GM12878 (cell line): ENCODE measurements at regions not wholly inside any gene's neighbourhood (a gene's known extent, or its start where the extent isn't known, plus 50 kb on each side); places are given as distances from the start of the nearest gene placed in this dataset.

Experiments used
- ATAC-seq: fragments of 200-7000 bp; cut with Tn5 transposase; 3 replicates; pipeline ENCODE4 v1.9.1; 2020; ENCODE audit warnings: mild to moderate bottlenecking, moderate library complexity
- BruUV-seq: library from RNA; stranded (reverse); fragments of 400-500 nt; replicated peaks from 2 replicates; lab custom pipeline; 2021; lab: Mats Ljungman, UMichigan
- CTCF ChIA-PET: fragments of 300-600 bp; sonication (Branson Sonifier 250); formaldehyde crosslinking; extraction: SDS; loops from one replicate; lab custom pipeline; 2021; ENCODE audit warnings: inconsistent platforms; lab: Yijun Ruan, JAX
- POLR2A ChIA-PET: fragments of 350-600 bp; formaldehyde crosslinking; extraction: SDS; loops from one replicate; lab custom pipeline; 2021; ENCODE audit warnings: inconsistent platforms; lab: Charles Lee
- RAD21 ChIA-PET: fragments of 300-600 bp; sonication (Branson Sonifier 250); formaldehyde crosslinking; loops from one replicate; lab custom pipeline; 2023; ENCODE audit warnings: antibody characterized with exemption; ENCODE audit not compliant: unreplicated experiment; lab: Charles Lee
- SMC1A ChIA-PET: fragments of 300-600 bp; sonication (Branson Sonifier 250); formaldehyde crosslinking; loops from one replicate; lab custom pipeline; 2023; ENCODE audit not compliant: unreplicated experiment, uncharacterized antibody; lab: Charles Lee
- DNase-seq: peaks from one replicate; pipeline ENCODE4 v3.0.0-alpha.2; 2011; ENCODE audit warnings: low read depth, low spot score
- FAIRE-seq: peaks from 3 replicates; lab custom pipeline; 2011; peaks lifted over from hg19 to GRCh38; lab: Jason Lieb, UNC
- H2AFZ ChIP-seq: 2 replicates; pipeline ENCODE4 v1.6.0; 2011; ENCODE audit warnings: low read depth, low read length, control low read depth; ENCODE audit not compliant: control insufficient read depth
- H3K27ac ChIP-seq: 2 replicates; pipeline ENCODE4 v1.5.1; 2011; ENCODE audit warnings: control low read depth; ENCODE audit not compliant: control insufficient read depth, insufficient read depth
- H3K27me3 ChIP-seq, 2 experiments: replicated peaks in 1 of 2; 2 replicates each; pipeline versions ENCODE4 v1.6.0 to v1.6.1; 2011; ENCODE audit warnings: low read length in 1 of 2; ENCODE audit not compliant: control insufficient read depth in 2 of 2, insufficient read depth in 2 of 2
- H3K36me3 ChIP-seq, 2 experiments: 2 replicates each; pipeline ENCODE4 v1.5.1; 2011; ENCODE audit warnings: low read length in 1 of 2; ENCODE audit not compliant: control insufficient read depth in 2 of 2, insufficient read depth in 2 of 2
- H3K4me1 ChIP-seq: 2 replicates; pipeline ENCODE4 v1.6.1; 2011; ENCODE audit warnings: mild to moderate bottlenecking, low read length, moderate library complexity, mixed read lengths; ENCODE audit not compliant: control insufficient read depth, insufficient read depth
- H3K4me2 ChIP-seq: 2 replicates; pipeline ENCODE4 v1.6.0; 2011; ENCODE audit warnings: control low read depth; ENCODE audit not compliant: control insufficient read depth, insufficient read depth
- H3K4me3 ChIP-seq: fragments of 200-600 bp; sonication (generic); 2 replicates; pipeline ENCODE4 v1.5.1; 2016
- H3K79me2 ChIP-seq: 2 replicates; pipeline ENCODE4 v1.6.0; 2011; ENCODE audit warnings: low read length; ENCODE audit not compliant: control insufficient read depth, insufficient read depth
- H3K9ac ChIP-seq: 2 replicates; pipeline ENCODE4 v1.8.0; 2011; ENCODE audit warnings: low read length, control low read depth, mixed read lengths; ENCODE audit not compliant: control insufficient read depth, insufficient read depth
- H3K9me3 ChIP-seq: replicated peaks from 3 replicates; pipeline ENCODE4 v1.5.1; 2011; ENCODE audit warnings: mild to moderate bottlenecking, low read length; ENCODE audit not compliant: control insufficient read depth, insufficient read depth
- H4K20me1 ChIP-seq: 2 replicates; pipeline ENCODE4 v1.6.0; 2011; ENCODE audit not compliant: control insufficient read depth, insufficient read depth
- BACH1 ChIP-seq: fragments of 450-650 bp; IDR thresholded peaks from 2 replicates; pipeline ENCODE4 v1.6.1; 2017; ENCODE audit warnings: mild to moderate bottlenecking, borderline replicate concordance
- CEBPB ChIP-seq, 2 experiments: fragments of 150-350 bp in 1 of 2; IDR thresholded peaks; 2 replicates each; pipeline ENCODE4 v1.6.1; 2012 to 2014; ENCODE audit warnings: low read depth in 2 of 2, low read length in 2 of 2, borderline replicate concordance in 1 of 2, inconsistent platforms in 1 of 2
- CHD4 ChIP-seq: fragments of 200-600 bp; sonication (generic); IDR thresholded peaks from 2 replicates; pipeline ENCODE4 v1.6.1; 2016; ENCODE audit warnings: mild to moderate bottlenecking
- CTCF ChIP-seq, 3 experiments: IDR thresholded peaks in 2 of 3; conservative IDR thresholded peaks in 1 of 3; 2 replicates each; pipeline ENCODE4 v1.5.1; 2011; ENCODE audit warnings: low read depth in 3 of 3, low read length in 3 of 3, mild to moderate bottlenecking in 3 of 3, control low read depth in 2 of 3, moderate library complexity in 2 of 3, inconsistent platforms in 1 of 3, mixed read lengths in 1 of 3; ENCODE audit not compliant: control insufficient read depth in 2 of 3, insufficient read depth in 1 of 3; ENCODE audit errors: extremely low read depth in 1 of 3
- E2F4 ChIP-seq: IDR thresholded peaks from 2 replicates; pipeline ENCODE4 v1.6.1; 2012; ENCODE audit warnings: low read depth, low read length, improper control_type of control experiment
- LARP7 ChIP-seq: fragments of 450-650 bp; IDR thresholded peaks from 2 replicates; pipeline ENCODE4 v1.6.1; 2017; ENCODE audit warnings: mild to moderate bottlenecking
- NBN ChIP-seq: fragments of 450-650 bp; IDR thresholded peaks from 2 replicates; pipeline ENCODE4 v1.6.1; 2016
- STAT1 ChIP-seq: fragments of 450-650 bp; conservative IDR thresholded peaks from 2 replicates; pipeline ENCODE4 v1.6.1; 2014; ENCODE audit warnings: antibody characterized with exemption, mild to moderate bottlenecking
- TAF1 ChIP-seq: IDR thresholded peaks from 2 replicates; pipeline ENCODE4 v1.6.1; 2011; ENCODE audit warnings: mild to moderate bottlenecking, low read depth, low read length, borderline replicate concordance
- ZNF24 ChIP-seq: fragments of 450-650 bp; IDR thresholded peaks from 2 replicates; pipeline ENCODE4 v1.6.1; 2017; ENCODE audit warnings: antibody characterized with exemption, mild to moderate bottlenecking
- WGBS: methylation state at CpG from one replicate; pipeline ENCODE4 v1.1.6; 2016; ENCODE audit warnings: low lambda C conversion rate; ENCODE audit not compliant: insufficient replicate concordance, insufficient coverage; ENCODE audit errors: missing lambda C conversion rate; 5-methylcytosine and 5-hydroxymethylcytosine counted together
- in situ Hi-C: fragments of 300-500 bp; cut with MboI; formaldehyde crosslinking; loops from 9 replicates; pipeline ENCODE4 v1.14.3; 2018; ENCODE audit warnings: mixed read lengths
- intact Hi-C: fragments of 100-400 bp; cut with micrococcal nuclease; formaldehyde crosslinking; loops from one replicate; pipeline ENCODE4 v1.14.2; 2022; ENCODE audit not compliant: unreplicated experiment
- TF ChIP-seq, protein P1 (sequence below): IDR thresholded peaks from 2 replicates; pipeline ENCODE4 v1.6.1; 2011; ENCODE audit warnings: low read depth, low read length, improper control_type of control experiment, borderline replicate concordance
- TF ChIP-seq, protein P2 (sequence below): IDR thresholded peaks from 2 replicates; pipeline ENCODE4 v1.6.1; 2012; ENCODE audit warnings: improper control_type of control experiment, low read depth, low read length; ENCODE audit not compliant: insufficient replicate concordance
- TF ChIP-seq, protein P3 (sequence below): fragments of 450-650 bp; IDR thresholded peaks from 2 replicates; pipeline ENCODE4 v1.6.1; 2017; ENCODE audit warnings: antibody characterized with exemption, mild to moderate bottlenecking, moderate library complexity

- FAIRE-seq: no peak
- BruUV-seq: no TSS peak
- SMC1A ChIA-PET: no interaction called here
- TF ChIP-seq TAF1: no peak
- TF ChIP-seq ZNF24: no peak
- TF ChIP-seq, protein P1, sequence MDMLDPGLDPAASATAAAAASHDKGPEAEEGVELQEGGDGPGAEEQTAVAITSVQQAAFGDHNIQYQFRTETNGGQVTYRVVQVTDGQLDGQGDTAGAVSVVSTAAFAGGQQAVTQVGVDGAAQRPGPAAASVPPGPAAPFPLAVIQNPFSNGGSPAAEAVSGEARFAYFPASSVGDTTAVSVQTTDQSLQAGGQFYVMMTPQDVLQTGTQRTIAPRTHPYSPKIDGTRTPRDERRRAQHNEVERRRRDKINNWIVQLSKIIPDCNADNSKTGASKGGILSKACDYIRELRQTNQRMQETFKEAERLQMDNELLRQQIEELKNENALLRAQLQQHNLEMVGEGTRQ: no peak
- TF ChIP-seq NBN: no peak
- TF ChIP-seq E2F4: no peak
- no peak for TF ChIP-seq CEBPB (IDR thresholded peaks at IDR 0.05; ENCODE audit: borderline replicate concordance in 1 of 2, low read depth in 2 of 2, low read length in 2 of 2)
- TF ChIP-seq, protein P2, sequence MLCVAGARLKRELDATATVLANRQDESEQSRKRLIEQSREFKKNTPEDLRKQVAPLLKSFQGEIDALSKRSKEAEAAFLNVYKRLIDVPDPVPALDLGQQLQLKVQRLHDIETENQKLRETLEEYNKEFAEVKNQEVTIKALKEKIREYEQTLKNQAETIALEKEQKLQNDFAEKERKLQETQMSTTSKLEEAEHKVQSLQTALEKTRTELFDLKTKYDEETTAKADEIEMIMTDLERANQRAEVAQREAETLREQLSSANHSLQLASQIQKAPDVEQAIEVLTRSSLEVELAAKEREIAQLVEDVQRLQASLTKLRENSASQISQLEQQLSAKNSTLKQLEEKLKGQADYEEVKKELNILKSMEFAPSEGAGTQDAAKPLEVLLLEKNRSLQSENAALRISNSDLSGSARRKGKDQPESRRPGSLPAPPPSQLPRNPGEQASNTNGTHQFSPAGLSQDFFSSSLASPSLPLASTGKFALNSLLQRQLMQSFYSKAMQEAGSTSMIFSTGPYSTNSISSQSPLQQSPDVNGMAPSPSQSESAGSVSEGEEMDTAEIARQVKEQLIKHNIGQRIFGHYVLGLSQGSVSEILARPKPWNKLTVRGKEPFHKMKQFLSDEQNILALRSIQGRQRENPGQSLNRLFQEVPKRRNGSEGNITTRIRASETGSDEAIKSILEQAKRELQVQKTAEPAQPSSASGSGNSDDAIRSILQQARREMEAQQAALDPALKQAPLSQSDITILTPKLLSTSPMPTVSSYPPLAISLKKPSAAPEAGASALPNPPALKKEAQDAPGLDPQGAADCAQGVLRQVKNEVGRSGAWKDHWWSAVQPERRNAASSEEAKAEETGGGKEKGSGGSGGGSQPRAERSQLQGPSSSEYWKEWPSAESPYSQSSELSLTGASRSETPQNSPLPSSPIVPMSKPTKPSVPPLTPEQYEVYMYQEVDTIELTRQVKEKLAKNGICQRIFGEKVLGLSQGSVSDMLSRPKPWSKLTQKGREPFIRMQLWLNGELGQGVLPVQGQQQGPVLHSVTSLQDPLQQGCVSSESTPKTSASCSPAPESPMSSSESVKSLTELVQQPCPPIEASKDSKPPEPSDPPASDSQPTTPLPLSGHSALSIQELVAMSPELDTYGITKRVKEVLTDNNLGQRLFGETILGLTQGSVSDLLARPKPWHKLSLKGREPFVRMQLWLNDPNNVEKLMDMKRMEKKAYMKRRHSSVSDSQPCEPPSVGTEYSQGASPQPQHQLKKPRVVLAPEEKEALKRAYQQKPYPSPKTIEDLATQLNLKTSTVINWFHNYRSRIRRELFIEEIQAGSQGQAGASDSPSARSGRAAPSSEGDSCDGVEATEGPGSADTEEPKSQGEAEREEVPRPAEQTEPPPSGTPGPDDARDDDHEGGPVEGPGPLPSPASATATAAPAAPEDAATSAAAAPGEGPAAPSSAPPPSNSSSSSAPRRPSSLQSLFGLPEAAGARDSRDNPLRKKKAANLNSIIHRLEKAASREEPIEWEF: no peak
- TF ChIP-seq, protein P3, sequence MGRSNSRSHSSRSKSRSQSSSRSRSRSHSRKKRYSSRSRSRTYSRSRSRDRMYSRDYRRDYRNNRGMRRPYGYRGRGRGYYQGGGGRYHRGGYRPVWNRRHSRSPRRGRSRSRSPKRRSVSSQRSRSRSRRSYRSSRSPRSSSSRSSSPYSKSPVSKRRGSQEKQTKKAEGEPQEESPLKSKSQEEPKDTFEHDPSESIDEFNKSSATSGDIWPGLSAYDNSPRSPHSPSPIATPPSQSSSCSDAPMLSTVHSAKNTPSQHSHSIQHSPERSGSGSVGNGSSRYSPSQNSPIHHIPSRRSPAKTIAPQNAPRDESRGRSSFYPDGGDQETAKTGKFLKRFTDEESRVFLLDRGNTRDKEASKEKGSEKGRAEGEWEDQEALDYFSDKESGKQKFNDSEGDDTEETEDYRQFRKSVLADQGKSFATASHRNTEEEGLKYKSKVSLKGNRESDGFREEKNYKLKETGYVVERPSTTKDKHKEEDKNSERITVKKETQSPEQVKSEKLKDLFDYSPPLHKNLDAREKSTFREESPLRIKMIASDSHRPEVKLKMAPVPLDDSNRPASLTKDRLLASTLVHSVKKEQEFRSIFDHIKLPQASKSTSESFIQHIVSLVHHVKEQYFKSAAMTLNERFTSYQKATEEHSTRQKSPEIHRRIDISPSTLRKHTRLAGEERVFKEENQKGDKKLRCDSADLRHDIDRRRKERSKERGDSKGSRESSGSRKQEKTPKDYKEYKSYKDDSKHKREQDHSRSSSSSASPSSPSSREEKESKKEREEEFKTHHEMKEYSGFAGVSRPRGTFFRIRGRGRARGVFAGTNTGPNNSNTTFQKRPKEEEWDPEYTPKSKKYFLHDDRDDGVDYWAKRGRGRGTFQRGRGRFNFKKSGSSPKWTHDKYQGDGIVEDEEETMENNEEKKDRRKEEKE: no peak
- no peak for TF ChIP-seq STAT1
- no peak for TF ChIP-seq CHD4
- TF ChIP-seq BACH1: no peak
- no peak for TF ChIP-seq LARP7
- TF ChIP-seq CTCF (IDR thresholded peaks at IDR 0.05 in 2 of 3, conservative IDR thresholded peaks at IDR 0.05 in 1 of 3; ENCODE audit: control insufficient read depth in 2 of 3, extremely low read depth in 1 of 3, insufficient read depth in 1 of 3, low read depth in 3 of 3, low read length in 3 of 3): no peak
Observed at GRCh38 chr6:101302593-101302992, 90.9 kb upstream of the GRIK2 start.

More at GRCh38 chr6:101302593-101302992, 90.9 kb upstream of the GRIK2 start:
- RAD21 ChIA-PET: no interaction called here
- 0% methylated on average over 1 of the region's 1 CpG for WGBS
- H3K79me2 ChIP-seq: no peaks in the 10 kb centered on the region
- no peaks in the 10 kb centered on the region for H4K20me1 ChIP-seq
- no peak overlapping the region for H3K27ac ChIP-seq
- in situ Hi-C loops (no loop called here), intact Hi-C loops (no loop called here)
- no peaks in the 10 kb centered on the region for H3K36me3 ChIP-seq
- no peaks in the 10 kb centered on the region for H3K9me3 ChIP-seq
- CTCF ChIA-PET: no interaction called here
- DNase-seq (no peak), ATAC-seq (no peak)
- no peak overlapping the region for H3K4me3 ChIP-seq
- H3K4me2 ChIP-seq: no peak overlapping the region
- POLR2A ChIA-PET: no interaction called here
- no peak overlapping the region for H2AFZ ChIP-seq
- H3K4me1 ChIP-seq: no peaks in the 10 kb centered on the region
- H3K27me3 ChIP-seq: no peaks in the 10 kb centered on the region
- no peak overlapping the region for H3K9ac ChIP-seq
